Suprapubic skin (tissue), 4 donors: ENCODE measurements at regions not wholly inside any gene's neighbourhood (a gene's known extent, or its start where the extent isn't known, plus 50 kb on each side); places are given as distances from the start of the nearest gene placed in this dataset.

Source experiments
- DNase-seq, 2 donors: peaks; one replicate each; pipeline ENCODE4 v3.0.0-alpha.2; 2019; ENCODE audit warnings: low spot score in 2 of 2
- H3K27ac ChIP-seq: fragments of 200-600 bp; sonication (generic); one replicate; pipeline ENCODE4 v1.5.1; 2019
- H3K27me3 ChIP-seq: fragments of 200-600 bp; sonication (generic); one replicate; pipeline ENCODE4 v1.5.1; 2019
- H3K36me3 ChIP-seq: fragments of 200-600 bp; sonication (generic); one replicate; pipeline ENCODE4 v1.5.1; 2019
- H3K4me1 ChIP-seq: fragments of 200-600 bp; sonication (generic); one replicate; pipeline ENCODE4 v1.5.1; 2019
- H3K4me3 ChIP-seq: fragments of 200-600 bp; sonication (generic); one replicate; pipeline ENCODE4 v1.5.1; 2019; ENCODE audit warnings: mild to moderate bottlenecking
- H3K9me3 ChIP-seq: fragments of 200-600 bp; sonication (generic); one replicate; pipeline ENCODE4 v1.5.1; 2019
- CTCF ChIP-seq, 2 donors: fragments of 200-600 bp in 1 of 2; fragments of 450-650 bp in 1 of 2; sonication (generic) in 1 of 2; IDR thresholded peaks; one replicate each; pipeline ENCODE4 v1.5.1; 2016 to 2019; ENCODE audit warnings: antibody characterized with exemption in 2 of 2, mild to moderate bottlenecking in 1 of 2, moderate library complexity in 1 of 2
- EP300 ChIP-seq: sonication (generic); formaldehyde crosslinking; IDR thresholded peaks from one replicate; pipeline ENCODE4 v1.6.1; 2017; ENCODE audit warnings: antibody characterized with exemption
- POLR2A ChIP-seq, 2 donors: fragments of 450-650 bp; IDR thresholded peaks; one replicate each; pipeline ENCODE4 v1.6.1; 2017; ENCODE audit warnings: antibody characterized with exemption in 2 of 2, mild to moderate bottlenecking in 2 of 2, moderate library complexity in 2 of 2
- POLR2AphosphoS5 ChIP-seq, 3 donors: sonication (generic); formaldehyde crosslinking; IDR thresholded peaks; one replicate each; pipeline ENCODE4 v1.6.1; 2017; ENCODE audit warnings: antibody characterized with exemption in 3 of 3
- WGBS: methylation state at CpG from one replicate; pipeline ENCODE4 v1.1.5; 2018; 5-methylcytosine and 5-hydroxymethylcytosine counted together

GRCh38 chr11:69966583-69966835 is 111.6 kb upstream of the ANO1 start:
- peaks cover 30% of the 10 kb centered on the region for H3K27me3 ChIP-seq
- H3K4me3 ChIP-seq = no peak overlapping the region
- H3K27ac ChIP-seq = no peak overlapping the region
- H3K9me3 ChIP-seq = no peaks in the 10 kb centered on the region
- TF ChIP-seq EP300 = no peak
- TF ChIP-seq POLR2A (IDR thresholded peaks at IDR 0.05) = no peak
- no peak for TF ChIP-seq CTCF (IDR thresholded peaks at IDR 0.05)
- no peak for TF ChIP-seq POLR2AphosphoS5 (IDR thresholded peaks at IDR 0.05)
- 81% methylated on average over 4 of the region's 4 CpGs for WGBS
- no peaks in the 10 kb centered on the region for H3K36me3 ChIP-seq
- H3K4me1 ChIP-seq = no peaks in the 10 kb centered on the region
- DNase-seq = no peak

- Histone ChIP-seq H3K27me3 (peaks cover 30% of the 10 kb centered on the region), H3K9me3 (no peaks in the 10 kb centered on the region), H3K27ac (no peak overlapping the region), H3K4me3 (no peak overlapping the region), H3K4me1 (no peaks in the 10 kb centered on the region), H3K36me3 (no peaks in the 10 kb centered on the region)
- no peak for TF ChIP-seq CTCF (IDR thresholded peaks at IDR 0.05)
- WGBS = 82% methylated on average over 16 of the region's 25 CpGs
- DNase-seq = no peak
These were observed 111.1 kb upstream of the ANO1 start for GRCh38 chr11:69966910-69967483.

- no peak for TF ChIP-seq POLR2A (IDR thresholded peaks at IDR 0.05)
- TF ChIP-seq POLR2AphosphoS5 (IDR thresholded peaks at IDR 0.05) = no peak
- no peak for TF ChIP-seq EP300
- no peak for TF ChIP-seq CTCF (IDR thresholded peaks at IDR 0.05)
- 86% methylated on average over 6 of the region's 6 CpGs for WGBS
These were observed 110.6 kb upstream of the ANO1 start for GRCh38 chr11:69967484-69967883.

GRCh38 chr11:69968396-69969347 is 109.4 kb upstream of the ANO1 start:
- TF ChIP-seq POLR2AphosphoS5 (IDR thresholded peaks at IDR 0.05) (no peak), EP300 (no peak), POLR2A (IDR thresholded peaks at IDR 0.05) (no peak), CTCF (IDR thresholded peaks at IDR 0.05) (no peak)
- DNase-seq = no peak
- H3K27me3 ChIP-seq = peaks cover 30% of the 10 kb centered on the region
- H3K4me3 ChIP-seq = no peak overlapping the region
- 81% methylated on average over 16 of the region's 24 CpGs for WGBS
- H3K4me1 ChIP-seq = no peaks in the 10 kb centered on the region
- H3K27ac ChIP-seq = no peak overlapping the region
- no peaks in the 10 kb centered on the region for H3K9me3 ChIP-seq
- no peaks in the 10 kb centered on the region for H3K36me3 ChIP-seq

More at GRCh38 chr11:69967484-69967883, 110.6 kb upstream of the ANO1 start:
- no peak overlapping the region for H3K27ac ChIP-seq
- H3K36me3 ChIP-seq = no peaks in the 10 kb centered on the region
- H3K9me3 ChIP-seq = no peaks in the 10 kb centered on the region
- H3K4me3 ChIP-seq = no peak overlapping the region
- H3K4me1 ChIP-seq = no peaks in the 10 kb centered on the region
- DNase-seq = no peak
- H3K27me3 ChIP-seq = peaks cover 30% of the 10 kb centered on the region

GRCh38 chr11:69969890-69970784 is 108.0 kb upstream of the ANO1 start:
- DNase-seq = no peak
- 51% methylated on average over 15 of the region's 21 CpGs for WGBS

More at GRCh38 chr11:69969890-69970784, 108.0 kb upstream of the ANO1 start:
- no peaks in the 10 kb centered on the region for H3K9me3 ChIP-seq
- TF ChIP-seq POLR2A (IDR thresholded peaks at IDR 0.05) (no peak), EP300 (no peak), CTCF (IDR thresholded peaks at IDR 0.05) (no peak), POLR2AphosphoS5 (IDR thresholded peaks at IDR 0.05) (no peak)
- H3K27ac ChIP-seq = no peak overlapping the region
- peaks cover 27% of the 10 kb centered on the region for H3K27me3 ChIP-seq
- H3K4me1 ChIP-seq = no peaks in the 10 kb centered on the region
- H3K4me3 ChIP-seq = no peak overlapping the region
- H3K36me3 ChIP-seq = no peaks in the 10 kb centered on the region
